Progenitor cell of endocrine pancreas (in vitro differentiated cells): ENCODE measurements at regions not wholly inside any gene's neighbourhood (a gene's known extent, or its start where the extent isn't known, plus 50 kb on each side); places are given as distances from the start of the nearest gene placed in this dataset.

Experiments used
- DNase-seq: peaks from one replicate; pipeline ENCODE4 v3.0.0; 2021; ENCODE audit warnings: low spot score; ENCODE audit not compliant: unreplicated experiment
- H3K27ac Mint-ChIP-seq: 2 replicates; pipeline ENCODE4 v1.8.0; 2021; ENCODE audit warnings: mild to moderate bottlenecking, moderate library complexity, mixed read lengths
- H3K27me3 Mint-ChIP-seq: 2 replicates; pipeline ENCODE4 v1.8.0; 2021; ENCODE audit warnings: mixed read lengths
- H3K36me3 Mint-ChIP-seq: 2 replicates; pipeline ENCODE4 v1.8.0; 2022; ENCODE audit warnings: mixed read lengths; ENCODE audit not compliant: insufficient read depth
- H3K4me1 Mint-ChIP-seq: 2 replicates; pipeline ENCODE4 v1.8.0; 2021; ENCODE audit warnings: low read depth, mixed read lengths
- H3K4me3 Mint-ChIP-seq: 2 replicates; pipeline ENCODE4 v1.8.0; 2021; ENCODE audit warnings: low read depth, mild to moderate bottlenecking, moderate library complexity, mixed read lengths
- H3K9me3 Mint-ChIP-seq: 2 replicates; pipeline ENCODE4 v1.8.0; 2021; ENCODE audit warnings: low read depth, mixed read lengths
- TF ChIP-seq, protein P1 (sequence below): fragments of 200-600 bp; sonication (generic); IDR thresholded peaks from one replicate; pipeline ENCODE4 v1.5.0; 2021; ENCODE audit warnings: antibody characterized with exemption, mild to moderate bottlenecking; ENCODE audit not compliant: unreplicated experiment

DNA sequence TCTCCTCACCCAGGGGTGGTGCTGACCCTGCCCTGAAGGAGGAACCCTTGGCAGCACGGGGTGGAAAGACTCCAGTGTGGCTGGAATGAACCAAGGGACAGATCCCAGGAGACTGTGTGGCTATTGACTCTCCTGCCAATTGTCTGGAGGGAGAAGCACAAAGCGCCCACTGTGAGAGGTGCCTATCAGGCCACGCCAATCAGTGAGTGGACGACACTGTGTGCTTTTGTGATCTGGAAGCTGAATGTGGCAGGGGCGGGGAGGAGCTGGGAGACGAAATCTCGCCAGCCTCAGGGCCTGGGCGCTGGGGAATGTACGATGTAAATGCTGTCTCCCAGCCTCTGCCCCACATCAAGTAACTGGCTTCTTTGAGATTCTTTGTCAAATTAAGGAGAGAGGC lies 167.1 kb downstream of the ZBTB18 start:
- no peaks in the 10 kb centered on the region for H3K4me1 Mint-ChIP-seq
- peaks cover 15% of the 10 kb centered on the region for H3K27me3 Mint-ChIP-seq
- DNase-seq: no peak
- H3K27ac Mint-ChIP-seq: no peak overlapping the region
- TF ChIP-seq, protein P1, sequence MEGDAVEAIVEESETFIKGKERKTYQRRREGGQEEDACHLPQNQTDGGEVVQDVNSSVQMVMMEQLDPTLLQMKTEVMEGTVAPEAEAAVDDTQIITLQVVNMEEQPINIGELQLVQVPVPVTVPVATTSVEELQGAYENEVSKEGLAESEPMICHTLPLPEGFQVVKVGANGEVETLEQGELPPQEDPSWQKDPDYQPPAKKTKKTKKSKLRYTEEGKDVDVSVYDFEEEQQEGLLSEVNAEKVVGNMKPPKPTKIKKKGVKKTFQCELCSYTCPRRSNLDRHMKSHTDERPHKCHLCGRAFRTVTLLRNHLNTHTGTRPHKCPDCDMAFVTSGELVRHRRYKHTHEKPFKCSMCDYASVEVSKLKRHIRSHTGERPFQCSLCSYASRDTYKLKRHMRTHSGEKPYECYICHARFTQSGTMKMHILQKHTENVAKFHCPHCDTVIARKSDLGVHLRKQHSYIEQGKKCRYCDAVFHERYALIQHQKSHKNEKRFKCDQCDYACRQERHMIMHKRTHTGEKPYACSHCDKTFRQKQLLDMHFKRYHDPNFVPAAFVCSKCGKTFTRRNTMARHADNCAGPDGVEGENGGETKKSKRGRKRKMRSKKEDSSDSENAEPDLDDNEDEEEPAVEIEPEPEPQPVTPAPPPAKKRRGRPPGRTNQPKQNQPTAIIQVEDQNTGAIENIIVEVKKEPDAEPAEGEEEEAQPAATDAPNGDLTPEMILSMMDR: no peak
- H3K9me3 Mint-ChIP-seq: no peaks in the 10 kb centered on the region
- H3K4me3 Mint-ChIP-seq: no peak overlapping the region
- no peaks in the 10 kb centered on the region for H3K36me3 Mint-ChIP-seq

DNA sequence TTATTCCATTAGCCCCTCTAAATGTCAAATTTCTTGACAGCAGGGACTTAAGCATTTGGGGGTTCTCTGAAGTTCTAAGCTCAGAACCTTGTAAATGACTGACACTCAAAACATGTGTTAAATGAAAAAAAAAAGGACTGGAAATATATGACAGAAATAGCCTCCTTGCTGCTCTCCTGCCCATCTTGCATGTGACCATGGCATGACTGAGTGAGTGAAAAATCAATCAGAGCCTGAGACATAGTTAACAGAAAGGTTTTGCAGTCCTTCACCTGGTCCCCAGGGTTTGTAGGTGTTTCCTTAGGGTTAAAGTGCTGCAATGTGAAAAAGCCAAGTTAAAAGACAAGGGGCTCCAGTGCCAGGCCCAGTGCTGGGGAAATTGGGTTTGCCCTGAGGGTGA lies 168.1 kb downstream of the ZBTB18 start:
- no peak for DNase-seq
- H3K4me1 Mint-ChIP-seq: no peaks in the 10 kb centered on the region
- H3K27me3 Mint-ChIP-seq: peaks cover 19% of the 10 kb centered on the region
- no peaks in the 10 kb centered on the region for H3K36me3 Mint-ChIP-seq
- H3K9me3 Mint-ChIP-seq: no peaks in the 10 kb centered on the region
- no peak overlapping the region for H3K27ac Mint-ChIP-seq
- no peak overlapping the region for H3K4me3 Mint-ChIP-seq
- TF ChIP-seq, protein P1: no peak

DNA sequence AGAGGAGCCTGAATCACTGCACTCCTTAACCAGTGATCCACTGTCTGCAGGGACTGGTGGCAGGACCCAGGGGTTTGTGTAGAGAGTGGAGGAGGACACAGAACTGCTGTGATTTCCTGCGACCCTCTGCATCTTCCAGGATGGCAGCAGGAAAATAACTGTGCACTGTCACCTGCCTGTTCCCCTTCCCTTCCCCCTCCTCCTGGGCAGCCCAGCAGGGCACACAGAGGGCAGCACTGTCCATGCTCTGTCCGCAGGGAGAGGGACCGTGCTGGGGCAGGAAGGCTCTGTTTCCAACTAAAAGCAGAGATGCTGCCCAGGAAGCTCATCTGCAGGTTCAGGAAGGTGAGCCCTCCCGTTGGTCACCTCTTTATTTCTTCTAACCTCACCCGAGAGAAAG lies 168.7 kb downstream of the ZBTB18 start:
- no peaks in the 10 kb centered on the region for H3K9me3 Mint-ChIP-seq
- H3K36me3 Mint-ChIP-seq: no peaks in the 10 kb centered on the region
- H3K27me3 Mint-ChIP-seq: peaks cover 19% of the 10 kb centered on the region
- H3K27ac Mint-ChIP-seq: no peak overlapping the region
- TF ChIP-seq, protein P1: no peak
- no peak overlapping the region for H3K4me3 Mint-ChIP-seq
- no peak for DNase-seq
- H3K4me1 Mint-ChIP-seq: no peaks in the 10 kb centered on the region

DNA sequence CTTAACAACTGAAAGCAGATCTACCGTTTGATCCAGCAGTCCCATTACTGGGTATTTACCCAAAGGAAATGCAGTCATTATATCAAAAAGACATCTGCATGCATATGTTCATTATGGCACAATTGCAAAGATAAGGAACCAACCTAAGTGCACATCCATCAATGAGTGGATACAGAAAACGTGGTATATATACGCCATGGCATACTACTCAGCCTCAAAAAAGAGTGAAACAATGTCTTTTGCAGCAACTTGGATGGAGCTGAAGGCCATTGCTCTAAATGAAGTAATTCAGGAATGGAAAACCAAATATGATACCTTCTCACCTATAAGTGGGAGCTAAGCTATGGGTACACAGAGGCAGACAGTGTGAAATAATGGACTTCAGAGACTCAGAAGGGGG lies 169.3 kb downstream of the ZBTB18 start:
- H3K27me3 Mint-ChIP-seq: peaks cover 19% of the 10 kb centered on the region
- DNase-seq: no peak
- no peaks in the 10 kb centered on the region for H3K4me1 Mint-ChIP-seq
- TF ChIP-seq, protein P1: no peak
- H3K4me3 Mint-ChIP-seq: no peak overlapping the region
- H3K27ac Mint-ChIP-seq: no peak overlapping the region
- no peaks in the 10 kb centered on the region for H3K9me3 Mint-ChIP-seq
- H3K36me3 Mint-ChIP-seq: no peaks in the 10 kb centered on the region

DNA sequence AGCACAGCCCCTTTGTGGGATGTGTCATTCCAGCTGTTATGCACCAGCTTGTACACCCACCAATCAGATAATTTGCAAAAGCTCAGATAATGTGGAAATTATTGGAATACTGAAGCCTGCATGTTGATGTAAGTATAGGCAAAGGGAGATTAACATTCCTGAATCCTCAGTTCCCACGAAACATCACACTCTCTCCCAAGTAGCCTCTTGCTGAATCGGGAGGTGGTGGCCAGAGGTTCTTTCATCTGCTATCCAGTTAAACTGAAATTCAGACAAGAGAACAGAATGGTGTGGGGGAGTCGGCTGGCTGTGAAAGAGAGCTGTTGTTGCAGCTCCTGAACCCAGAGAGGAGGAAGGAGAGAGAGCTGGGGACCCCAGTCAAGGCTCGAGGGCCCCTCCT lies 170.9 kb downstream of the ZBTB18 start:
- H3K27me3 Mint-ChIP-seq: peaks cover 15% of the 10 kb centered on the region
- H3K4me3 Mint-ChIP-seq: no peak overlapping the region
- H3K36me3 Mint-ChIP-seq: no peaks in the 10 kb centered on the region

More for the DNA sequence above, 170.9 kb downstream of the ZBTB18 start:
- no peak for DNase-seq
- H3K27ac Mint-ChIP-seq: no peak overlapping the region
- no peaks in the 10 kb centered on the region for H3K9me3 Mint-ChIP-seq
- TF ChIP-seq, protein P1: no peak
- no peaks in the 10 kb centered on the region for H3K4me1 Mint-ChIP-seq
